ENCODE measurements at regions not wholly inside any gene's neighbourhood (a gene's known extent, or its start where the extent isn't known, plus 50 kb on each side); places are given as distances from the start of the nearest gene placed in this dataset.
"Not testable (repeated sequence)": the region's sequence is repeated elsewhere in the genome, so short reads cannot be mapped to it uniquely, and the experiment has no call there.

- H3K4me3 ChIP-seq; H3K27ac ChIP-seq (ENCODE audit: control insufficient read depth, insufficient read depth); H3K9me3 ChIP-seq (replicated peaks; ENCODE audit: control insufficient read depth, insufficient read depth, low read length); BruUV-seq (replicated peaks); H3K27me3 ChIP-seq (replicated peaks in 1 of 2; ENCODE audit: control insufficient read depth in 2 of 2, insufficient read depth in 2 of 2, low read length in 1 of 2); ATAC-seq; H3K9ac ChIP-seq (ENCODE audit: control insufficient read depth, insufficient read depth, low read length); H3K4me1 ChIP-seq (ENCODE audit: control insufficient read depth, insufficient read depth, low read length); FAIRE-seq; CTCF ChIA-PET; H2AFZ ChIP-seq (ENCODE audit: control insufficient read depth, low read depth, low read length); intact Hi-C loops (cut with micrococcal nuclease; ENCODE audit: unreplicated experiment); H3K36me3 ChIP-seq (ENCODE audit: control insufficient read depth in 2 of 2, insufficient read depth in 2 of 2, low read length in 1 of 2); H3K4me2 ChIP-seq (ENCODE audit: control insufficient read depth, insufficient read depth); in situ Hi-C loops (cut with MboI); POLR2A ChIA-PET; H4K20me1 ChIP-seq (ENCODE audit: control insufficient read depth, insufficient read depth); RAD21 ChIA-PET (ENCODE audit: unreplicated experiment); DNase-seq (ENCODE audit: low read depth, low spot score); H3K79me2 ChIP-seq (ENCODE audit: control insufficient read depth, insufficient read depth, low read length); SMC1A ChIA-PET (ENCODE audit: uncharacterized antibody, unreplicated experiment): not testable (repeated sequence)
- 13% methylated on average over 3 of the region's 4 CpGs for WGBS (ENCODE audit: insufficient coverage, insufficient replicate concordance, low lambda C conversion rate, missing lambda C conversion rate)
Observed at GRCh38 chr13:18285663-18286062, 896.0 kb downstream of the TUBA3C start.

GRCh38 chr13:18284040-18284439 is 897.6 kb downstream of the TUBA3C start:
- H2AFZ ChIP-seq (ENCODE audit: control insufficient read depth, low read depth, low read length); in situ Hi-C loops (cut with MboI); H3K36me3 ChIP-seq (ENCODE audit: control insufficient read depth in 2 of 2, insufficient read depth in 2 of 2, low read length in 1 of 2); H3K27me3 ChIP-seq (replicated peaks in 1 of 2; ENCODE audit: control insufficient read depth in 2 of 2, insufficient read depth in 2 of 2, low read length in 1 of 2); SMC1A ChIA-PET (ENCODE audit: uncharacterized antibody, unreplicated experiment); H4K20me1 ChIP-seq (ENCODE audit: control insufficient read depth, insufficient read depth); CTCF ChIA-PET; ATAC-seq; RAD21 ChIA-PET (ENCODE audit: unreplicated experiment); H3K9me3 ChIP-seq (replicated peaks; ENCODE audit: control insufficient read depth, insufficient read depth, low read length); DNase-seq (ENCODE audit: low read depth, low spot score); H3K79me2 ChIP-seq (ENCODE audit: control insufficient read depth, insufficient read depth, low read length); H3K4me1 ChIP-seq (ENCODE audit: control insufficient read depth, insufficient read depth, low read length); intact Hi-C loops (cut with micrococcal nuclease; ENCODE audit: unreplicated experiment); FAIRE-seq; BruUV-seq (replicated peaks); H3K4me3 ChIP-seq; POLR2A ChIA-PET; H3K27ac ChIP-seq (ENCODE audit: control insufficient read depth, insufficient read depth); H3K4me2 ChIP-seq (ENCODE audit: control insufficient read depth, insufficient read depth); H3K9ac ChIP-seq (ENCODE audit: control insufficient read depth, insufficient read depth, low read length): not testable (repeated sequence)
- WGBS (ENCODE audit: insufficient coverage, insufficient replicate concordance, low lambda C conversion rate, missing lambda C conversion rate), result no CpG with 5 or more reads among the region's 5 CpGs

GRCh38 chr13:18281829-18282597 is 899.6 kb downstream of the TUBA3C start:
- DNase-seq (ENCODE audit: low read depth, low spot score); H3K4me1 ChIP-seq (ENCODE audit: control insufficient read depth, insufficient read depth, low read length); SMC1A ChIA-PET (ENCODE audit: uncharacterized antibody, unreplicated experiment); in situ Hi-C loops (cut with MboI); BruUV-seq (replicated peaks); CTCF ChIA-PET; H2AFZ ChIP-seq (ENCODE audit: control insufficient read depth, low read depth, low read length); intact Hi-C loops (cut with micrococcal nuclease; ENCODE audit: unreplicated experiment); H3K4me3 ChIP-seq; H3K27me3 ChIP-seq (replicated peaks in 1 of 2; ENCODE audit: control insufficient read depth in 2 of 2, insufficient read depth in 2 of 2, low read length in 1 of 2); RAD21 ChIA-PET (ENCODE audit: unreplicated experiment); H3K79me2 ChIP-seq (ENCODE audit: control insufficient read depth, insufficient read depth, low read length); H3K36me3 ChIP-seq (ENCODE audit: control insufficient read depth in 2 of 2, insufficient read depth in 2 of 2, low read length in 1 of 2); H4K20me1 ChIP-seq (ENCODE audit: control insufficient read depth, insufficient read depth); H3K27ac ChIP-seq (ENCODE audit: control insufficient read depth, insufficient read depth); H3K4me2 ChIP-seq (ENCODE audit: control insufficient read depth, insufficient read depth); H3K9me3 ChIP-seq (replicated peaks; ENCODE audit: control insufficient read depth, insufficient read depth, low read length); H3K9ac ChIP-seq (ENCODE audit: control insufficient read depth, insufficient read depth, low read length); ATAC-seq; POLR2A ChIA-PET; FAIRE-seq: not testable (repeated sequence)
- WGBS (ENCODE audit: insufficient coverage, insufficient replicate concordance, low lambda C conversion rate, missing lambda C conversion rate), result 33% methylated on average over 3 of the region's 6 CpGs

GRCh38 chr13:18280904-18281828 is 900.5 kb downstream of the TUBA3C start:
- SMC1A ChIA-PET (ENCODE audit: uncharacterized antibody, unreplicated experiment); intact Hi-C loops (cut with micrococcal nuclease; ENCODE audit: unreplicated experiment); H3K4me3 ChIP-seq; H3K79me2 ChIP-seq (ENCODE audit: control insufficient read depth, insufficient read depth, low read length); H3K27ac ChIP-seq (ENCODE audit: control insufficient read depth, insufficient read depth); CTCF ChIA-PET; POLR2A ChIA-PET; H4K20me1 ChIP-seq (ENCODE audit: control insufficient read depth, insufficient read depth); H2AFZ ChIP-seq (ENCODE audit: control insufficient read depth, low read depth, low read length); DNase-seq (ENCODE audit: low read depth, low spot score); H3K4me2 ChIP-seq (ENCODE audit: control insufficient read depth, insufficient read depth); BruUV-seq (replicated peaks); in situ Hi-C loops (cut with MboI); H3K4me1 ChIP-seq (ENCODE audit: control insufficient read depth, insufficient read depth, low read length); RAD21 ChIA-PET (ENCODE audit: unreplicated experiment); H3K9me3 ChIP-seq (replicated peaks; ENCODE audit: control insufficient read depth, insufficient read depth, low read length); ATAC-seq; FAIRE-seq; H3K9ac ChIP-seq (ENCODE audit: control insufficient read depth, insufficient read depth, low read length); H3K27me3 ChIP-seq (replicated peaks in 1 of 2; ENCODE audit: control insufficient read depth in 2 of 2, insufficient read depth in 2 of 2, low read length in 1 of 2); H3K36me3 ChIP-seq (ENCODE audit: control insufficient read depth in 2 of 2, insufficient read depth in 2 of 2, low read length in 1 of 2): not testable (repeated sequence)
- 60% methylated on average over 5 of the region's 11 CpGs for WGBS (ENCODE audit: insufficient coverage, insufficient replicate concordance, low lambda C conversion rate, missing lambda C conversion rate)

Data from GM12878 (cell line).